ENCODE measurements at regions not wholly inside any gene's neighbourhood (a gene's known extent, or its start where the extent isn't known, plus 50 kb on each side); places are given as distances from the start of the nearest gene placed in this dataset.

DNA sequence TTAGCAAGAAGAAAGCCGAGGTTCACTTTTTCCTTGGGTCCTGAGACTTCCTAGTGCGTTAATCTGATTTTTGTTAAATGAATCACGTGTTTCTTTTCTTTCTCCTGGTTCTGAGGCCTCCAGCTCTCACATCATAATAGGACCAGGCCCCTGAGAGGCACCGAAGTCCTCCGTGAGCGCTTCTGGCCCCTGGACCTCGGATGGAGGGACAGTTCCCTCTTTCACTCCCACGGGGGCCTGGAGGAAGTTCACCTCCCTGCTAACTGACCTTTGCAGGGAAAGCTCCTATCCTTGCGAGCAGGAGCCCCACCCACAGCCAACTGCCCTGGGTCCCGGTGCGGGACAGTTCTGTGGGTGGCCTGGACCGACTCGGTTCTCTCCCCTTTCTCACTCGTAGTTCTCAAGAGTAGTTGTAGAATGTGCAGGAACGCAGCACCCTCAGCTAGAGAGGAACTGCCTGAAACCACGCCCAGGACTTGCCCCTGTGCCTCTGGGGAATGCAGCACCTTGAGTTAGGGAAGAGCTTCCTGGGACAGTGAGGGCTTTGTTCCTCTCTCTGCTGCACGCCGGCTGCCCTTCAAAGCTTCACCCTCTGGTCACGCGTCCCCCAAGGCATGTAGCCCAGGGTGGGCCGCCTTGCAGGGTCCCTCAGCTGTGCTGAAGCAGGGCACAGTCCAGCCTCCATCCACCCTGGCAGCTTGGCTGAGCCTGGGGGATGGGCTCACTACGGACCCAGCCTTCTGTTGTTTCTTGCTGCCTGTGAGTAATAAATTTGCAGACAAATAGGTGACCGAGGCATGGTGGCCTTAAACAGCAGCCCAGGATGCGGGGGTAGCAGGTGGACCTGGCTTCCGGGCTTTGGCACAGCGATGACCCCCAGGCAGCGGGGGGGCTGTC lies 264.6 kb downstream of the ADGRD1 start:
- TF ChIP-seq POLR2A (IDR thresholded peaks at IDR 0.05) = no peak
- TF ChIP-seq, protein P1, sequence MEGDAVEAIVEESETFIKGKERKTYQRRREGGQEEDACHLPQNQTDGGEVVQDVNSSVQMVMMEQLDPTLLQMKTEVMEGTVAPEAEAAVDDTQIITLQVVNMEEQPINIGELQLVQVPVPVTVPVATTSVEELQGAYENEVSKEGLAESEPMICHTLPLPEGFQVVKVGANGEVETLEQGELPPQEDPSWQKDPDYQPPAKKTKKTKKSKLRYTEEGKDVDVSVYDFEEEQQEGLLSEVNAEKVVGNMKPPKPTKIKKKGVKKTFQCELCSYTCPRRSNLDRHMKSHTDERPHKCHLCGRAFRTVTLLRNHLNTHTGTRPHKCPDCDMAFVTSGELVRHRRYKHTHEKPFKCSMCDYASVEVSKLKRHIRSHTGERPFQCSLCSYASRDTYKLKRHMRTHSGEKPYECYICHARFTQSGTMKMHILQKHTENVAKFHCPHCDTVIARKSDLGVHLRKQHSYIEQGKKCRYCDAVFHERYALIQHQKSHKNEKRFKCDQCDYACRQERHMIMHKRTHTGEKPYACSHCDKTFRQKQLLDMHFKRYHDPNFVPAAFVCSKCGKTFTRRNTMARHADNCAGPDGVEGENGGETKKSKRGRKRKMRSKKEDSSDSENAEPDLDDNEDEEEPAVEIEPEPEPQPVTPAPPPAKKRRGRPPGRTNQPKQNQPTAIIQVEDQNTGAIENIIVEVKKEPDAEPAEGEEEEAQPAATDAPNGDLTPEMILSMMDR (IDR thresholded peaks at IDR 0.05) = no peak

All from lower leg skin (tissue), 3 donors.